IMR-90 (cell line): ENCODE measurements at regions not wholly inside any gene's neighbourhood (a gene's known extent, or its start where the extent isn't known, plus 50 kb on each side); places are given as distances from the start of the nearest gene placed in this dataset.

Experiments used
- ATAC-seq: fragments of 200-7000 bp; cut with Tn5 transposase; 2 replicates; pipeline ENCODE4 v1.9.1; 2020; ENCODE audit warnings: low read depth, mild to moderate bottlenecking, moderate library complexity
- BruUV-seq: library from RNA; stranded (reverse); fragments of 400-500 nt; replicated peaks from 2 replicates; lab custom pipeline; 2021; lab: Mats Ljungman, UMichigan
- CTCF ChIA-PET: fragments of 300-600 bp; formaldehyde crosslinking; extraction: SDS; loops from one replicate; lab custom pipeline; 2021; ENCODE audit warnings: antibody characterized with exemption; lab: Yijun Ruan, JAX
- POLR2A ChIA-PET: fragments of 300-600 bp; sonication (Branson Sonifier 250); formaldehyde crosslinking; loops from one replicate; lab custom pipeline; 2022; ENCODE audit warnings: antibody characterized with exemption; ENCODE audit not compliant: unreplicated experiment; lab: Charles Lee
- DNase-seq: peaks from one replicate; pipeline ENCODE4 v3.0.0; 2013
- H2AFZ ChIP-seq: replicated peaks from 2 replicates; pipeline ENCODE3; 2013; ENCODE audit warnings: low read length, mild to moderate bottlenecking; ENCODE audit not compliant: poor library complexity
- H2AK5ac ChIP-seq: 2 replicates; pipeline ENCODE4 v1.6.1; 2013; ENCODE audit warnings: low read depth, low read length, inconsistent platforms
- H2AK9ac ChIP-seq: replicated peaks from 2 replicates; pipeline ENCODE3; 2013; ENCODE audit warnings: mild to moderate bottlenecking, low read depth, low read length, moderate library complexity; ENCODE audit not compliant: poor library complexity
- H2BK120ac ChIP-seq: 2 replicates; pipeline ENCODE4 v1.6.1; 2013; ENCODE audit warnings: low read depth, low read length, inconsistent platforms
- H2BK15ac ChIP-seq: 3 replicates; pipeline ENCODE4 v1.6.1; 2013; ENCODE audit warnings: low read depth, low read length, inconsistent platforms
- H2BK20ac ChIP-seq: 2 replicates; pipeline ENCODE4 v1.6.1; 2013; ENCODE audit warnings: low read depth, mild to moderate bottlenecking, inconsistent platforms, low read length, moderate library complexity
- H2BK5ac ChIP-seq: 2 replicates; pipeline ENCODE4 v1.6.1; 2013; ENCODE audit warnings: mild to moderate bottlenecking, low read depth, low read length, inconsistent platforms; ENCODE audit not compliant: poor library complexity, severe bottlenecking
- H3K14ac ChIP-seq: replicated peaks from 2 replicates; pipeline ENCODE4 v1.6.1; 2013; ENCODE audit warnings: low read depth, low read length, inconsistent platforms
- H3K18ac ChIP-seq: 2 replicates; pipeline ENCODE4 v1.6.1; 2013; ENCODE audit warnings: low read depth, low read length, control low read depth
- H3K23ac ChIP-seq: 2 replicates; pipeline ENCODE4 v1.6.1; 2013; ENCODE audit warnings: low read depth, low read length, inconsistent platforms
- H3K27ac ChIP-seq: 2 replicates; pipeline ENCODE4 v1.5.1; 2013; ENCODE audit warnings: mild to moderate bottlenecking, control low read depth, low read length; ENCODE audit not compliant: insufficient read depth
- H3K27me3 ChIP-seq: 2 replicates; pipeline ENCODE4 v1.6.1; 2013; ENCODE audit warnings: low read length; ENCODE audit not compliant: control insufficient read depth, insufficient read depth
- H3K36me3 ChIP-seq: 2 replicates; pipeline ENCODE4 v1.6.1; 2013; ENCODE audit warnings: low read length, mixed read lengths; ENCODE audit not compliant: control insufficient read depth, insufficient read depth
- H3K4ac ChIP-seq: 2 replicates; pipeline ENCODE4 v1.6.1; 2013; ENCODE audit warnings: low read depth, low read length, inconsistent platforms
- H3K4me1 ChIP-seq: 2 replicates; pipeline ENCODE4 v1.6.1; 2013; ENCODE audit warnings: low read length, mixed read lengths; ENCODE audit not compliant: control insufficient read depth, insufficient read depth
- H3K4me2 ChIP-seq: 2 replicates; pipeline ENCODE4 v1.6.1; 2013; ENCODE audit warnings: low read depth, mild to moderate bottlenecking, control low read depth, low read length, moderate library complexity
- H3K4me3 ChIP-seq: 2 replicates; pipeline ENCODE4 v1.5.1; 2013; ENCODE audit warnings: low read depth, mild to moderate bottlenecking, control low read depth, low read length, moderate library complexity; ENCODE audit not compliant: insufficient read depth
- H3K56ac ChIP-seq: 2 replicates; pipeline ENCODE4 v1.6.1; 2013; ENCODE audit warnings: low read length, inconsistent platforms; ENCODE audit not compliant: insufficient read depth; ENCODE audit errors: extremely low read depth
- H3K79me1 ChIP-seq, 2 experiments: 2 replicates each; pipeline ENCODE4 v1.6.1; 2013; ENCODE audit warnings: low read length in 2 of 2, inconsistent platforms in 1 of 2, low read depth in 1 of 2
- H3K9ac ChIP-seq: 2 replicates; pipeline ENCODE4 v1.6.1; 2013; ENCODE audit warnings: low read depth, low read length, control low read depth
- H3K9me1 ChIP-seq: 2 replicates; pipeline ENCODE4 v1.6.1; 2013; ENCODE audit warnings: low read length, inconsistent platforms; ENCODE audit not compliant: insufficient read depth
- H3K9me3 ChIP-seq: 2 replicates; pipeline ENCODE4 v1.6.1; 2013; ENCODE audit warnings: low read length; ENCODE audit not compliant: control insufficient read depth, insufficient read depth
- H4K20me1 ChIP-seq: 2 replicates; pipeline ENCODE4 v1.6.1; 2013; ENCODE audit warnings: low read length, inconsistent platforms; ENCODE audit not compliant: insufficient read depth
- H4K5ac ChIP-seq: 2 replicates; pipeline ENCODE4 v1.6.1; 2013; ENCODE audit warnings: mild to moderate bottlenecking, low read depth, low read length, control low read depth
- H4K8ac ChIP-seq, 2 experiments: 2 replicates each; pipeline ENCODE4 v1.6.1; 2013; ENCODE audit warnings: low read depth in 2 of 2, low read length in 2 of 2, control low read depth in 1 of 2, inconsistent platforms in 1 of 2
- H4K91ac ChIP-seq: 2 replicates; pipeline ENCODE4 v1.6.1; 2013; ENCODE audit warnings: low read depth, low read length, inconsistent platforms; ENCODE audit not compliant: insufficient read depth
- CHD1 ChIP-seq: IDR thresholded peaks from 2 replicates; pipeline ENCODE4 v1.6.1; 2012; ENCODE audit warnings: low read depth, low read length, improper control_type of control experiment
- MAZ ChIP-seq: IDR thresholded peaks from 2 replicates; pipeline ENCODE4 v1.6.1; 2012; ENCODE audit warnings: low read depth, mild to moderate bottlenecking, low read length, improper control_type of control experiment, moderate library complexity, borderline replicate concordance
- RAD21 ChIP-seq: IDR thresholded peaks from 2 replicates; pipeline ENCODE4 v1.6.1; 2012; ENCODE audit warnings: low read length, improper control_type of control experiment
- WGBS, 2 experiments: methylation state at CpG; one replicate each; pipeline versions ENCODE4 v1.1.5 to v1.1.7; 2013; ENCODE audit warnings: missing lambda C conversion rate in 2 of 2; ENCODE audit not compliant: insufficient read length in 1 of 2; ENCODE audit errors: extremely low coverage in 2 of 2; 5-methylcytosine and 5-hydroxymethylcytosine counted together
- dilution Hi-C: fragments of 300-500 bp; cut with HindIII; formaldehyde crosslinking; loops from one replicate; pipeline ENCODE4 v1.14.3; 2018; ENCODE audit warnings: low sequenced_read_pairs; ENCODE audit not compliant: unreplicated experiment
- in situ Hi-C: fragments of 300-500 bp; cut with MboI; formaldehyde crosslinking; loops from 3 replicates; pipeline ENCODE4 v1.14.3; 2019; ENCODE audit warnings: low sequenced_read_pairs, inconsistent platforms, mixed read lengths
- intact Hi-C: fragments of 100-400 bp; cut with micrococcal nuclease; formaldehyde crosslinking; loops from 2 replicates; pipeline ENCODE4 v1.10.0; 2022
- TF ChIP-seq, protein P1 (sequence below): conservative IDR thresholded peaks from 2 replicates; pipeline ENCODE4 v1.5.1; 2012; ENCODE audit warnings: mild to moderate bottlenecking, low read depth, low read length, improper control_type of control experiment

- peak overlapping the region; percentile 66; the same call in 1 of the 2 replicates for H3K23ac ChIP-seq
- H2AK9ac ChIP-seq = peak overlapping the region; percentile 85
- no peaks in the 10 kb centered on the region for H3K36me3 ChIP-seq
- peak overlapping the region; percentile 28 to 87 for H4K8ac ChIP-seq
- no peak overlapping the region for H2BK5ac ChIP-seq
- peak overlapping the region; percentile 45; the same call in 1 of the 2 replicates for H3K4ac ChIP-seq
- CTCF ChIA-PET = no interaction called here
- dilution Hi-C loops (no loop called here), intact Hi-C loops (loop anchor here (5.0 to 10.0 kb wide), 2 partner anchors 346 to 423 kb away; no protein-coding TSS in a partner anchor), in situ Hi-C loops (no loop called here)
- H2BK20ac ChIP-seq = peak overlapping the region; percentile 72; the same call in 1 of the 2 replicates
- TF ChIP-seq, protein P1, sequence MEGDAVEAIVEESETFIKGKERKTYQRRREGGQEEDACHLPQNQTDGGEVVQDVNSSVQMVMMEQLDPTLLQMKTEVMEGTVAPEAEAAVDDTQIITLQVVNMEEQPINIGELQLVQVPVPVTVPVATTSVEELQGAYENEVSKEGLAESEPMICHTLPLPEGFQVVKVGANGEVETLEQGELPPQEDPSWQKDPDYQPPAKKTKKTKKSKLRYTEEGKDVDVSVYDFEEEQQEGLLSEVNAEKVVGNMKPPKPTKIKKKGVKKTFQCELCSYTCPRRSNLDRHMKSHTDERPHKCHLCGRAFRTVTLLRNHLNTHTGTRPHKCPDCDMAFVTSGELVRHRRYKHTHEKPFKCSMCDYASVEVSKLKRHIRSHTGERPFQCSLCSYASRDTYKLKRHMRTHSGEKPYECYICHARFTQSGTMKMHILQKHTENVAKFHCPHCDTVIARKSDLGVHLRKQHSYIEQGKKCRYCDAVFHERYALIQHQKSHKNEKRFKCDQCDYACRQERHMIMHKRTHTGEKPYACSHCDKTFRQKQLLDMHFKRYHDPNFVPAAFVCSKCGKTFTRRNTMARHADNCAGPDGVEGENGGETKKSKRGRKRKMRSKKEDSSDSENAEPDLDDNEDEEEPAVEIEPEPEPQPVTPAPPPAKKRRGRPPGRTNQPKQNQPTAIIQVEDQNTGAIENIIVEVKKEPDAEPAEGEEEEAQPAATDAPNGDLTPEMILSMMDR = peak; percentile 48
- TF ChIP-seq CHD1 (no peak), RAD21 (peak; percentile 48), MAZ (peak; percentile 52; the same call in 1 of the 2 replicates)
- no peak overlapping the region for H3K18ac ChIP-seq
- H2BK15ac ChIP-seq = peak overlapping the region; percentile 62; the same call in 1 of the 3 replicates
- peak overlapping the region; percentile 55 for H4K5ac ChIP-seq
- no peak overlapping the region; the same call in 1 of the 2 replicates for H2AK5ac ChIP-seq
- peaks cover 2% of the 10 kb centered on the region; the same call in 1 of the 2 replicates for H3K4me1 ChIP-seq
- no peaks in the 10 kb centered on the region for H3K79me1 ChIP-seq
- peaks cover 2% of the 10 kb centered on the region; the same call in 1 of the 2 replicates for H3K27me3 ChIP-seq
- peak overlapping the region; percentile 30 for H3K56ac ChIP-seq
- ATAC-seq (peak; percentile 80), DNase-seq (peak; percentile 17)
- H4K20me1 ChIP-seq = no peaks in the 10 kb centered on the region
- peak overlapping the region; percentile 56 for H3K4me3 ChIP-seq
- H2AFZ ChIP-seq = peak overlapping the region; percentile 96
- POLR2A ChIA-PET = no interaction called here
- peak overlapping the region; percentile 85 for H3K4me2 ChIP-seq
- no peak overlapping the region; the same call in 1 of the 2 replicates for H3K27ac ChIP-seq
- no peaks in the 10 kb centered on the region for H3K9me3 ChIP-seq
- H3K9ac ChIP-seq = peak overlapping the region; percentile 64; the same call in 1 of the 2 replicates
- no TSS peak for BruUV-seq
- 0% methylated on average over 7 of the region's 68 CpGs; no CpG with 5 or more reads in 1 of the 2 experiments for WGBS, 2 experiments
- H2BK120ac ChIP-seq = peak overlapping the region; percentile 83
- H3K14ac ChIP-seq = peak overlapping the region; percentile 48; the same call in 1 of the 2 replicates
- peak overlapping the region; percentile 75 for H4K91ac ChIP-seq
- no peaks in the 10 kb centered on the region for H3K9me1 ChIP-seq
These were observed 60.4 kb upstream of the BCOR start for GRCh38 chrX:40158036-40158706.
